Pancreas (tissue), 10 donors: ENCODE measurements at regions not wholly inside any gene's neighbourhood (a gene's known extent, or its start where the extent isn't known, plus 50 kb on each side); places are given as distances from the start of the nearest gene placed in this dataset.

Source experiments
- ATAC-seq, 4 donors: fragments of 200-7000 bp; cut with Tn5 transposase; one replicate each; pipeline versions ENCODE4 v1.8.0 to v1.9.1; 2020; ENCODE audit warnings: mild to moderate bottlenecking in 4 of 4, moderate library complexity in 4 of 4
- DNase-seq, 6 donors: peaks; one replicate each; pipeline ENCODE4 v3.0.0-alpha.2; 2020
- FAIRE-seq: peaks from 2 replicates; lab custom pipeline; 2012; peaks lifted over from hg19 to GRCh38; lab: Jason Lieb, UNC
- H3K27ac ChIP-seq, 4 donors: fragments of 200-600 bp; sonication (generic); 1 replicate in 3 of 4; 2 replicates in 1 of 4; pipeline versions ENCODE4 v1.5.0 to v1.8.0; 2020
- H3K27me3 ChIP-seq, 4 donors: fragments of 200-600 bp; one replicate each; pipeline ENCODE4 v1.8.0; 2021
- H3K36me3 ChIP-seq, 3 donors: fragments of 200-600 bp; sonication (generic) in 1 of 3; one replicate each; pipeline versions ENCODE4 v1.5.0 to v1.8.0; 2020 to 2021
- H3K4me1 ChIP-seq, 3 donors: fragments of 200-600 bp; one replicate each; pipeline ENCODE4 v1.8.0; 2021
- H3K4me3 ChIP-seq, 4 donors: fragments of 200-600 bp; sonication (generic) in 2 of 4; one replicate each; pipeline versions ENCODE4 v1.5.0 to v1.8.0; 2020 to 2021
- H3K9me3 ChIP-seq, 4 donors: fragments of 200-600 bp; one replicate each; pipeline ENCODE4 v1.8.0; 2021
- CTCF ChIP-seq, 4 donors: fragments of 200-600 bp; sonication (generic) in 3 of 4; IDR thresholded peaks; one replicate each; pipeline versions ENCODE4 v1.5.0 to v1.8.0; 2021; ENCODE audit warnings: antibody characterized with exemption in 4 of 4
- WGBS, 2 donors: extraction: QIAGEN DNeasy Blood & Tissue Kit; methylation state at CpG; one replicate each; pipeline ENCODE4 v1.1.7; 2013; 5-methylcytosine and 5-hydroxymethylcytosine counted together
- intact Hi-C, 3 donors: fragments of 100-400 bp; cut with DNase I; formaldehyde crosslinking; loops; one replicate each; pipeline versions ENCODE4 v1.11.1 to v1.14.2; 2022
- donor health status: healthy with polysubstance abuse.
- donor health status: DM: no; HTN: no; CAD: no; lungs with moderate emphysema.
- donor health status: DM: no; HTN: no; CAD: no.
- donor health status: control.
- donor health status: control.
- donor health status: Bipolar disorder and iron deficiency.
- donor health status: DM: yes; HTN: yes; CAD: no.
- donor health status: DM: no; HTN: no; CAD: no.
- donor health status: DM: no; HTN: no; CAD: no.
- donor health status: DM: yes; HTN: yes; CAD: no.

- Histone ChIP-seq H3K36me3 (no peaks in the 10 kb centered on the region), H3K4me3 (no peak overlapping the region), H3K27ac (no peak overlapping the region), H3K9me3 (no peaks in the 10 kb centered on the region), H3K4me1 (no peaks in the 10 kb centered on the region), H3K27me3 (no peaks in the 10 kb centered on the region)
- intact Hi-C loops = no loop called here
- FAIRE-seq = no peak
- WGBS, 2 donors = 40 to 45% methylated on average over 8 of the region's 8 CpGs
- no peak for TF ChIP-seq CTCF (IDR thresholded peaks at IDR 0.05)
- no peak for DNase-seq
- ATAC-seq = no peak
These were observed 275.0 kb upstream of the BMP2 start for GRCh38 chr20:6492271-6493055.

GRCh38 chr20:6490849-6491248, 276.6 kb upstream of the BMP2 start:
- Histone ChIP-seq H3K27me3 (no peaks in the 10 kb centered on the region), H3K4me1 (no peaks in the 10 kb centered on the region), H3K27ac (no peak overlapping the region), H3K4me3 (no peak overlapping the region), H3K36me3 (no peaks in the 10 kb centered on the region), H3K9me3 (no peaks in the 10 kb centered on the region)
- intact Hi-C loops = no loop called here
- WGBS, 2 donors = 32 to 34% methylated on average over 3 of the region's 3 CpGs
- DNase-seq = no peak
- no peak for ATAC-seq
- TF ChIP-seq CTCF (IDR thresholded peaks at IDR 0.05) = no peak
- FAIRE-seq = no peak

GRCh38 chr20:6489361-6490171, 277.9 kb upstream of the BMP2 start:
- FAIRE-seq (no peak), ATAC-seq (no peak), DNase-seq (no peak)
- H3K9me3 ChIP-seq = no peaks in the 10 kb centered on the region
- intact Hi-C loops = no loop called here
- WGBS, 2 donors = 54% methylated on average over 16 of the region's 16 CpGs
- H3K36me3 ChIP-seq = no peaks in the 10 kb centered on the region
- no peak for TF ChIP-seq CTCF (IDR thresholded peaks at IDR 0.05)
- no peaks in the 10 kb centered on the region for H3K4me1 ChIP-seq
- no peak overlapping the region for H3K27ac ChIP-seq
- no peaks in the 10 kb centered on the region for H3K27me3 ChIP-seq
- H3K4me3 ChIP-seq = no peak overlapping the region

- 26 to 33% methylated on average over 7 of the region's 7 CpGs for WGBS, 2 donors
- ATAC-seq = no peak
- H3K9me3 ChIP-seq = no peaks in the 10 kb centered on the region
- H3K27me3 ChIP-seq = no peaks in the 10 kb centered on the region
- FAIRE-seq = no peak
- no peaks in the 10 kb centered on the region for H3K4me1 ChIP-seq
- no peak overlapping the region for H3K4me3 ChIP-seq
- no peaks in the 10 kb centered on the region for H3K36me3 ChIP-seq
- DNase-seq = no peak
- TF ChIP-seq CTCF (IDR thresholded peaks at IDR 0.05) = no peak
- H3K27ac ChIP-seq = no peak overlapping the region
- intact Hi-C loops = no loop called here
These were observed 282.1 kb upstream of the BMP2 start for GRCh38 chr20:6485351-6485750.

- no peak overlapping the region for H3K27ac ChIP-seq
- ATAC-seq (no peak), FAIRE-seq (no peak), DNase-seq (no peak)
- H3K27me3 ChIP-seq = no peaks in the 10 kb centered on the region
- no peaks in the 10 kb centered on the region for H3K9me3 ChIP-seq
- no peaks in the 10 kb centered on the region for H3K4me1 ChIP-seq
- H3K36me3 ChIP-seq = no peaks in the 10 kb centered on the region
- intact Hi-C loops = no loop called here
- no peak overlapping the region for H3K4me3 ChIP-seq
- WGBS, 2 donors = 88 to 100% methylated on average over 2 of the region's 2 CpGs
- no peak for TF ChIP-seq CTCF (IDR thresholded peaks at IDR 0.05)
These were observed 283.8 kb upstream of the BMP2 start for GRCh38 chr20:6483727-6484126.
